ENCODE measurements at regions not wholly inside any gene's neighbourhood (a gene's known extent, or its start where the extent isn't known, plus 50 kb on each side); places are given as distances from the start of the nearest gene placed in this dataset.
"Not testable (repeated sequence)": the region's sequence is repeated elsewhere in the genome, so short reads cannot be mapped to it uniquely, and the experiment has no call there.

DNA sequence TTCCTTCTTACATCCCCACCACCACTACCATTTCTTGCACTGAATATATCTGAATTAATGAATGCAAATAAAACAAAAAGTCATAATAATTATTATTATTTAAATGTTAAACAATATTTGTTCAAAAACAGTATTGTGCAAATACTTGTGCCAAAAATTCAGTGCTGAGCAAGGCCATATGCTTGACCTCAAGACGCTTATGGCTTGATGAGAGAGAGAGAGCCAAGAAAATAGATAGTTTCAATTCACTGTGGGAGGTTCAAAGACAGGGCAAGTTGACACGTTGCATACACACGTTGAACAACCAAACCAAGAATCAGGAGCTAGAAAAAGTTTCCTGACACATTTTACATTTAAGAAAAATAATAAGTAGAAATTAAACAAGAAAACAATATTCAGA lies 1421.7 kb downstream of the KCNT2 start:
- no peaks in the 10 kb centered on the region for H3K9me3 ChIP-seq (ENCODE audit: control insufficient read depth, low read length)
- H3K4me3 ChIP-seq (ENCODE audit: low read length), result no peak overlapping the region
- no peak overlapping the region for H3K9ac ChIP-seq (ENCODE audit: low read length)
- H3K27me3 ChIP-seq (ENCODE audit: control insufficient read depth, insufficient read depth, low read length), result no peaks in the 10 kb centered on the region
- H3K36me3 ChIP-seq (ENCODE audit: control insufficient read depth, insufficient read depth, low read length), result no peaks in the 10 kb centered on the region
- H3K4me1 ChIP-seq (ENCODE audit: control insufficient read depth, insufficient read depth, low read length), result no peaks in the 10 kb centered on the region

DNA sequence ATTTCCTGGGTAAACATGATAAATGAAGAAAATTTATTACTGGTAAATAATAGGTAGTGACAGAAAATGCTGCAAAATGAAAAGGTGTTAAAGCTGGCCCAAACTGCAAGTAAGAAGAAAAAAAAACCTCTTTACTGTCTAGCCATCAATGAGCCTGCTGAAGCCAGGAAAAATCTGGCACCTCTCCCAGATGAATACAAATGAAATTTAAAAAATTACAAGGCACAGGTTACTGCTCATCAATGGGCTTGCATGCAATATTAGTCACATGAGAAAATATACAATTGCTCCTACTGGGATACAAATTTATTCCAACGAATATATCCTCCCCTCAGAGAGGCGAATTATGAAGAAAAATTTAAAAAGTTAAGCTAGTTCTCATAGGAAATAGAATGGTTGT lies 1422.5 kb downstream of the KCNT2 start:
- Histone ChIP-seq H3K4me1 (ENCODE audit: control insufficient read depth, insufficient read depth, low read length) (no peaks in the 10 kb centered on the region), H3K36me3 (ENCODE audit: control insufficient read depth, insufficient read depth, low read length) (no peaks in the 10 kb centered on the region), H3K27me3 (ENCODE audit: control insufficient read depth, insufficient read depth, low read length) (no peaks in the 10 kb centered on the region), H3K4me3 (ENCODE audit: low read length) (no peak overlapping the region), H3K9me3 (ENCODE audit: control insufficient read depth, low read length) (no peaks in the 10 kb centered on the region), H3K9ac (ENCODE audit: low read length) (no peak overlapping the region)

DNA sequence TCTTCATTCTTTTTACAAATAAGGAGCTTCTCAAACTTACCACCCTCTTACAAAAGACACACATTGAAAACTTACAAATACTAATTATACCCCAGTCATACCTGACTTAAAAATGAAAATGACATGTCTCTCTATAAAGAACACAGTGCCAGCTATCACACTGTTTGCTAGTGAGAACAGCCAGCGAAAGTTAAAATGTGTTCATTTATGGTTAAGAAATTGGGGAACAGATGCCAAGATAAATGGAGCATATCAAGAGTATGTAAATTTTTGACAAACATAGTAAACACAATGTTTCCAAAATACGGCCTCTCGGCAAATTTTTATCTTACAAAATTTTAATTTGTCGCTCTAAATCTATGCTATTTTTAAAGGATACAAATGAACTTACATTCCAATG lies 1422.9 kb downstream of the KCNT2 start:
- Histone ChIP-seq H3K4me3 (ENCODE audit: low read length) (no peak overlapping the region), H3K36me3 (ENCODE audit: control insufficient read depth, insufficient read depth, low read length) (no peaks in the 10 kb centered on the region), H3K4me1 (ENCODE audit: control insufficient read depth, insufficient read depth, low read length) (no peaks in the 10 kb centered on the region), H3K27me3 (ENCODE audit: control insufficient read depth, insufficient read depth, low read length) (no peaks in the 10 kb centered on the region), H3K9me3 (ENCODE audit: control insufficient read depth, low read length) (no peaks in the 10 kb centered on the region), H3K9ac (ENCODE audit: low read length) (no peak overlapping the region)

DNA sequence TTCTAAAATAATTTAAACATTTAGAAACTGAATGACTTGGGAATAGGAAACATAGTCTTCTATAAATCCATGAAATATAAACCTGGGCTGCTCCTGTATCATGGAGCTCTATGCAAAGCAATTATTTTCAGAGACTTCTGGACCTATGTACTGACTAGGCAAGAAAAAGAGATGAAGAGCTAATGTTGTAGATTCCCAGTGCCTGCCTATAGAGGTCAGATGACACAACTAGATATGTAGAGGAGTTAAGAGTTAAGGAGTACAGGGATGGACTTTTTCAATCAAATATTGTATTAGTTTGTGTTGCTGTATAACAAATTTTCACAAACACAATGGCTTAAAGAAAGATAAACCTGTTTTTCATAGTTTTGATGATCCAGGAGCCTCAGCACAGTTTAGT lies 1434.5 kb downstream of the KCNT2 start:
- Histone ChIP-seq H3K4me1 (ENCODE audit: control insufficient read depth, insufficient read depth, low read length) (no peaks in the 10 kb centered on the region), H3K27me3 (ENCODE audit: control insufficient read depth, insufficient read depth, low read length) (no peaks in the 10 kb centered on the region), H3K9ac (ENCODE audit: low read length) (no peak overlapping the region), H3K4me3 (ENCODE audit: low read length) (no peak overlapping the region), H3K36me3 (ENCODE audit: control insufficient read depth, insufficient read depth, low read length) (no peaks in the 10 kb centered on the region), H3K9me3 (ENCODE audit: control insufficient read depth, low read length) (no peaks in the 10 kb centered on the region)

DNA sequence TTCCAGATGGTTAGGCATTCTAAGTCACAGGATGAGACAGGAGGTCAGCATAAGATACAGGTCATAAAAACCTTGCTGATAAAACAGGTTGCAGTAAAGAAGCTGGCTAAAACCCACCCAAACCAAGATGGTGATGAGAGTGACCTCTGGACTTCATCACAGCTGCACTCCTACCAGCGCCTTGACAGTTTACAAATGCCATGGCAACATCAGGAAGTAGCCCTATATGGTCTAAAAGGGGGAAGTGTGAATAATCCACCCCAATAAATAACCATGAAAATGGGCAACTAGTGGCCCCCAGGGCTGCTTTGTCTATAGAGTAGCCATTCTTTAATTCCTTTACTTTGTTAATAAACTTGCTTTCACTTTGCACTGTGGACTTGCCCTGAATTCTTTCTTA lies 1448.4 kb downstream of the KCNT2 start:
- H3K4me3 ChIP-seq (ENCODE audit: low read length); H3K36me3 ChIP-seq (ENCODE audit: control insufficient read depth, insufficient read depth, low read length); H3K9ac ChIP-seq (ENCODE audit: low read length); H3K9me3 ChIP-seq (ENCODE audit: control insufficient read depth, low read length); H3K27me3 ChIP-seq (ENCODE audit: control insufficient read depth, insufficient read depth, low read length); H3K4me1 ChIP-seq (ENCODE audit: control insufficient read depth, insufficient read depth, low read length): not testable (repeated sequence)

DNA sequence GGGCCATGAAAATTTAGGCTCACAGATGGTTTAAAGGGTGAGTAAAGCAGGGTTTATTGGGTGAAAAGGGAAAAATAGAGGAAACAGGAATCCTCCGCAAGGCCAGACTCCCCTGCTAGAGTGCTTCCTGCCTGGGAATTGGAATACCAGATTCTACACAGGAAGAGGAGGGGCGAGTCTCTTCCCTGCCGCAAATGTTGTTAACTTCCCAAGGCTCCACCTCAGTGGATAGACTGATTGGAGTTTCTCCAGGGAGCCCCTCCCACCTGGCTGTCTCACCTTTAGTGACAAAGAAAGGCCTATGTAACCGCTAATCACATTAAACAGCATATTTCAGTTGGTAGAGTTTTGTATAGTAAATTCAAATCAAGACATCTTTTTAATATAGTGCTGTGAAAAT lies 1450.1 kb downstream of the KCNT2 start:
- H3K4me1 ChIP-seq (ENCODE audit: control insufficient read depth, insufficient read depth, low read length), result no peaks in the 10 kb centered on the region
- no peaks in the 10 kb centered on the region for H3K9me3 ChIP-seq (ENCODE audit: control insufficient read depth, low read length)
- no peaks in the 10 kb centered on the region for H3K36me3 ChIP-seq (ENCODE audit: control insufficient read depth, insufficient read depth, low read length)
- no peak overlapping the region for H3K9ac ChIP-seq (ENCODE audit: low read length)
- H3K27me3 ChIP-seq (ENCODE audit: control insufficient read depth, insufficient read depth, low read length), result no peaks in the 10 kb centered on the region
- H3K4me3 ChIP-seq (ENCODE audit: low read length), result no peak overlapping the region

DNA sequence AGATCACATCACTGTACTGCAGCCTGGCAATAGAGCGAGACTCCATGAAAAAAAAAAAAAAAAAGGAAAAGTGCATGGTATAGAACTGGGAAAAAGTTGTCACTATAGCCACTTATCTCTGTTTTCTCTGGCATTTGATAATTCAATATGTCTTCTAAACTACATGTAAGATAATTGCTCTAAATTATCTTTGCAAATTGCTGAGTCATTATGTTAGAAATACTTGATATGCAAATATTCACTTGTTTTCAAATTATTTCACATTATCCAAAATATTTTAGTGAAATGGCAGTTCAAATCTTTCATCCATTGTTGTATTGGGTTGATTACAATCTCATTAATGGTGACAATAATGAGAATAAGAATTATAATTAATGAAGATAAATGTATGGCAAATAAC lies 1455.1 kb downstream of the KCNT2 start:
- H3K9ac ChIP-seq (ENCODE audit: low read length), result no peak overlapping the region
- no peaks in the 10 kb centered on the region for H3K4me1 ChIP-seq (ENCODE audit: control insufficient read depth, insufficient read depth, low read length)
- H3K36me3 ChIP-seq (ENCODE audit: control insufficient read depth, insufficient read depth, low read length), result no peaks in the 10 kb centered on the region
- no peak overlapping the region for H3K4me3 ChIP-seq (ENCODE audit: low read length)
- no peaks in the 10 kb centered on the region for H3K27me3 ChIP-seq (ENCODE audit: control insufficient read depth, insufficient read depth, low read length)
- H3K9me3 ChIP-seq (ENCODE audit: control insufficient read depth, low read length), result no peaks in the 10 kb centered on the region

DNA sequence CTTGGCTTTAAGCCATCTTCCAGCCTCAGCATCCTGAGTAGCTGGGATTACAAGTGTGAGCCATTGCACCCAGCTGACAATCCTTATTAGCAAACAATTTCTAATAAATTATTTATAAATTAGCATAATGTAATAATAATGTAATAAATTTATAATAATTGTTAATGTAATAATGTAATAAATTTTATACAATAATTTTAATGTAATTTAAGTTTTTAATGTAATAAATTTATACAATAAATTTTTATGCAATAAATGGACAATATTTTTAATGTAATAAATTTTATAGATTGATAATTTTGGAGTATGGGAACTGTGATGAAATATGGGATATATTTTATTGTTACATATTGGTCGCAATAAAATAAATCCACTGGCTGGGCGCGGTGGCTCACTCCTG lies 1457.5 kb downstream of the KCNT2 start:
- Histone ChIP-seq H3K9me3 (ENCODE audit: control insufficient read depth, low read length) (no peaks in the 10 kb centered on the region), H3K27me3 (ENCODE audit: control insufficient read depth, insufficient read depth, low read length) (no peaks in the 10 kb centered on the region), H3K9ac (ENCODE audit: low read length) (no peak overlapping the region), H3K4me1 (ENCODE audit: control insufficient read depth, insufficient read depth, low read length) (no peaks in the 10 kb centered on the region), H3K4me3 (ENCODE audit: low read length) (no peak overlapping the region), H3K36me3 (ENCODE audit: control insufficient read depth, insufficient read depth, low read length) (no peaks in the 10 kb centered on the region)

DNA sequence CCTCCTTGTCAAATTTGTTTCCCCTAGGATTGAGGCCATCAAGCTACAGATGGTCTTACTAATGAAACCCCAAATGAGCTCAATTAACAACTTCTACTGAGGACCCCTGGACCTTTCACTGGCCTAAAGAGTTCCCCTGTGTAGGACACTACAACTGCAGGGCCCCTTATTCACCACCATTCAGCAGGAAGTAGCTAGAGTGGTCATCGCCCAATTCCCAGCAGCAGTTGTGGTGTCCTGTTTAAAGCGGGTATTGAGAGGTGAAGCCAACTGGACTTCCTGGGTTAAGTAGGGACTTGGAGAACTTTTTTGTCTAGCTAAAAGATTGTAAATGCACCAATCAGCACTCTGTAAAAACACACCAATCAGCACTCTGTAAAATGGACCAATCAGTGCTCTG lies 1466.9 kb downstream of the KCNT2 start:
- no peaks in the 10 kb centered on the region for H3K36me3 ChIP-seq (ENCODE audit: control insufficient read depth, insufficient read depth, low read length)
- H3K9me3 ChIP-seq (ENCODE audit: control insufficient read depth, low read length), result no peaks in the 10 kb centered on the region
- no peak overlapping the region for H3K9ac ChIP-seq (ENCODE audit: low read length)
- no peaks in the 10 kb centered on the region for H3K4me1 ChIP-seq (ENCODE audit: control insufficient read depth, insufficient read depth, low read length)
- H3K27me3 ChIP-seq (ENCODE audit: control insufficient read depth, insufficient read depth, low read length), result no peaks in the 10 kb centered on the region
- H3K4me3 ChIP-seq (ENCODE audit: low read length), result no peak overlapping the region

DNA sequence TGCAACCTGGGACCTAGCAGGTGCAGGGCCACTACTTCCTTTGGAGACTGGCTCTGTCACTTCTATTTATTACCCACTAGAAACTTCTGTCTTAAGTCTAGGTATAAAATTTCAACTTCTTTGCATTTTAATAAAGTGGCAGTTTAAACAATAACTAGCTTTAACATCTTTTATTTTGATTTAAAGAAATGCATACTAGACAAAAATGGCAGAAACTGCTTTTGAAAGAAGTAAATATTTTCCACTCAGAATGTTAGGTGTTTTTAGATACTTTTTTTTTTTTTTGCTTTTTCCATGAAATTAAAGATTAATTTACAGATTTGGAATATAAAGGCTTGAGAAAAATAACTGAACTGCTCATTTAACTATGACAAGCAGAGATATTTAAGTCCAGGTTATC lies 1477.6 kb downstream of the KCNT2 start:
- no peaks in the 10 kb centered on the region for H3K9me3 ChIP-seq (ENCODE audit: control insufficient read depth, low read length)
- H3K4me1 ChIP-seq (ENCODE audit: control insufficient read depth, insufficient read depth, low read length), result no peaks in the 10 kb centered on the region
- H3K4me3 ChIP-seq (ENCODE audit: low read length), result no peak overlapping the region
- no peak overlapping the region for H3K9ac ChIP-seq (ENCODE audit: low read length)
- H3K36me3 ChIP-seq (ENCODE audit: control insufficient read depth, insufficient read depth, low read length), result no peaks in the 10 kb centered on the region
- H3K27me3 ChIP-seq (ENCODE audit: control insufficient read depth, insufficient read depth, low read length), result no peaks in the 10 kb centered on the region

DNA sequence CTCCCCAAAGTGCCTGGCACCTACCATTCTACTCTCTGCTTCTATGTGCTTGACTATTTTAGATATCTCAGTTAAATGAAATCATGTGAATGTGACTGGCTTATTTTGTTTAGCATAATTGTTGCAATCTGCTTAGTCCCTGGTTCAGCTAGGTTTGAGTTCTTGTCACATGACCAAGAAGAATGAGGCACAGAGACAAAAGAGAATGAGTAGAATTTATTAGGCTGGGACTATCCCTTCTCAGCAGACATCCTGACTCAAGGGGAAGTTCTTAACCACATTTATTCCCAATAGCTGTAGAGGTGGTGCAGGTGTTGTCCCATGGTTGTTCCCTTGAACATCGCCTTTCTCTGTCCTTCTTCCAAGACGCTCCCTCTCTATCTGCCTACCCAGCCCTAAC lies 1485.7 kb downstream of the KCNT2 start:
- Histone ChIP-seq H3K36me3 (ENCODE audit: control insufficient read depth, insufficient read depth, low read length) (no peaks in the 10 kb centered on the region), H3K4me3 (ENCODE audit: low read length) (no peak overlapping the region), H3K9me3 (ENCODE audit: control insufficient read depth, low read length) (no peaks in the 10 kb centered on the region), H3K27me3 (ENCODE audit: control insufficient read depth, insufficient read depth, low read length) (no peaks in the 10 kb centered on the region), H3K9ac (ENCODE audit: low read length) (no peak overlapping the region), H3K4me1 (ENCODE audit: control insufficient read depth, insufficient read depth, low read length) (no peaks in the 10 kb centered on the region)

DNA sequence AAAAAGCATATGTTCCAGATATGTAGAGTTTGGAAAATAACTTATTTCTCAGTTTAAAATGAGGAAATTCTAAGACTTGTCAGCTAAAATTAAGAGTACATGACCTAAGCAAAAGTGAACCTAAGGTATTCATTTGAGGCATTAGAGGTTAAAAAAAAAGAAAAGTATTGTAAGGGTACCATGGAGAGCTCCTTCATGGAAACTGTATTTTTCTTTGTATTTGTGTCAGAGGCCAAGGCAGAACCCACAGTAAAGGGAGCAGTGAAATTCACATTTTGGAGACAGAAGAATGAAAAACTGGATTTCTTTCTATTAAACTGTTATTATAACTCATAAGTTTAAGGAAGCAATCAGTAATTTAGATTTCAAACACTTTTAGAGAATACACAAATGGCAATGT lies 1494.8 kb downstream of the KCNT2 start:
- H3K9me3 ChIP-seq (ENCODE audit: control insufficient read depth, low read length), result no peaks in the 10 kb centered on the region
- no peaks in the 10 kb centered on the region for H3K4me1 ChIP-seq (ENCODE audit: control insufficient read depth, insufficient read depth, low read length)
- H3K27me3 ChIP-seq (ENCODE audit: control insufficient read depth, insufficient read depth, low read length), result no peaks in the 10 kb centered on the region
- no peak overlapping the region for H3K9ac ChIP-seq (ENCODE audit: low read length)
- no peak overlapping the region for H3K4me3 ChIP-seq (ENCODE audit: low read length)
- H3K36me3 ChIP-seq (ENCODE audit: control insufficient read depth, insufficient read depth, low read length), result no peaks in the 10 kb centered on the region

DNA sequence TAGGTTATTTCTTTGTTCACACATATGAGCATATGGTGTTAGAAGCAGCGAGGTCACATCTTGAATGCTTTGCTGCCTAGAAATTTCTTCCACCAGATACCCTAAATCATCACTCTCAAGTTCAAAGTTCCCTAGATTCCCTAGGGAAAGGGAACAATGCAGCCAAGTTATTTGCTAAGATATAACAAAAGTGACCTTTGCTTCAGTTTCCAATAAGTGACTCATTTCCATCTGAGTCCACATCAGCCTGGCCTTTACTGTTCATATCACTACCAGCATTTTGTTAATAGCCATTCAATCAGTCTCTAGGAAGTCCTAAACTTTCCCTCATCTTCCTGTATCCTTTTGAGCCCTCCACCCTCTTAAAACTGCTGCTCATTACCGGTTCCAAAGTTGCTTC lies 1502.5 kb downstream of the KCNT2 start:
- Histone ChIP-seq H3K27me3 (ENCODE audit: control insufficient read depth, insufficient read depth, low read length) (no peaks in the 10 kb centered on the region), H3K9me3 (ENCODE audit: control insufficient read depth, low read length) (no peaks in the 10 kb centered on the region), H3K9ac (ENCODE audit: low read length) (no peak overlapping the region), H3K36me3 (ENCODE audit: control insufficient read depth, insufficient read depth, low read length) (no peaks in the 10 kb centered on the region), H3K4me1 (ENCODE audit: control insufficient read depth, insufficient read depth, low read length) (no peaks in the 10 kb centered on the region), H3K4me3 (ENCODE audit: low read length) (no peak overlapping the region)
